HG03025 (cell line): ENCODE measurements at regions not wholly inside any gene's neighbourhood (a gene's known extent, or its start where the extent isn't known, plus 50 kb on each side); places are given as distances from the start of the nearest gene placed in this dataset.
"Not testable (repeated sequence)": the region's sequence is repeated elsewhere in the genome, so short reads cannot be mapped to it uniquely, and the experiment has no call there.

ENCODE experiments used
- ATAC-seq: cut with Tn5 transposase; IDR thresholded peaks from one replicate; pipeline ENCODE4 v1.9.1; 2021; ENCODE audit warnings: mild to moderate bottlenecking, moderate library complexity; ENCODE audit not compliant: unreplicated experiment, low FRiP score

GRCh38 chr5:53399926-53400697 lies 80.3 kb upstream of the FST start:
- ATAC-seq = no peak

- no peak for ATAC-seq
These were observed 77.1 kb upstream of the FST start for GRCh38 chr5:53403291-53403690.

- no peak for ATAC-seq
These were observed 76.7 kb upstream of the FST start for GRCh38 chr5:53403758-53404157.

- no peak for ATAC-seq
These were observed 75.0 kb upstream of the FST start for GRCh38 chr5:53405396-53405795.

- ATAC-seq = no peak
These were observed 73.7 kb upstream of the FST start for GRCh38 chr5:53406630-53407316.

GRCh38 chr5:53407373-53407772 lies 73.1 kb upstream of the FST start:
- no peak for ATAC-seq

GRCh38 chr5:53411388-53411787 lies 69.0 kb upstream of the FST start:
- no peak for ATAC-seq

GRCh38 chr5:53412499-53412898 lies 67.9 kb upstream of the FST start:
- not testable (repeated sequence) for ATAC-seq

GRCh38 chr5:53416144-53416738 lies 64.2 kb upstream of the FST start:
- ATAC-seq = no peak

GRCh38 chr5:53418409-53418808 lies 62.0 kb upstream of the FST start:
- no peak for ATAC-seq

- ATAC-seq = no peak
These were observed 61.4 kb upstream of the FST start for GRCh38 chr5:53418826-53419658.

GRCh38 chr5:53422539-53422938 lies 57.9 kb upstream of the FST start:
- ATAC-seq = no peak

GRCh38 chr5:53423724-53424123 lies 56.7 kb upstream of the FST start:
- no peak for ATAC-seq

GRCh38 chr5:53424686-53425615 lies 55.5 kb upstream of the FST start:
- ATAC-seq = no peak

GRCh38 chr5:53425687-53426511 lies 54.5 kb upstream of the FST start:
- no peak for ATAC-seq

- no peak for ATAC-seq
These were observed 54.0 kb upstream of the FST start for GRCh38 chr5:53426512-53426830.

GRCh38 chr5:53426878-53427277 lies 53.6 kb upstream of the FST start:
- ATAC-seq = no peak

- no peak for ATAC-seq
These were observed 52.5 kb upstream of the FST start for GRCh38 chr5:53427965-53428364.

GRCh38 chr5:53429706-53430105 lies 50.7 kb upstream of the FST start:
- no peak for ATAC-seq
